Neural progenitor cell (in vitro differentiated cells): ENCODE measurements at regions not wholly inside any gene's neighbourhood (a gene's known extent, or its start where the extent isn't known, plus 50 kb on each side); places are given as distances from the start of the nearest gene placed in this dataset.

ENCODE experiments used
- DNase-seq: peaks from one replicate; pipeline ENCODE4 v3.0.0-alpha.2; 2016; ENCODE audit warnings: low spot score
- H2AFZ ChIP-seq: fragments of 200-600 bp; sonication (generic); replicated peaks from 2 replicates; pipeline ENCODE4 v1.6.1; 2016; ENCODE audit warnings: antibody characterized with exemption
- H3F3A ChIP-seq: fragments of 200-600 bp; sonication (generic); 2 replicates; pipeline ENCODE4 v1.6.1; 2016; ENCODE audit warnings: antibody characterized with exemption, low read depth
- H3K27ac ChIP-seq: fragments of 200-600 bp; sonication (generic); 2 replicates; pipeline ENCODE4 v1.5.1; 2016; ENCODE audit warnings: mild to moderate bottlenecking
- H3K27me3 ChIP-seq: fragments of 200-600 bp; sonication (generic); 2 replicates; pipeline ENCODE4 v1.6.1; 2016; ENCODE audit warnings: mild to moderate bottlenecking, moderate library complexity
- H3K36me3 ChIP-seq: fragments of 200-600 bp; sonication (generic); 2 replicates; pipeline ENCODE4 v1.5.1; 2016
- H3K4me1 ChIP-seq: fragments of 200-600 bp; sonication (generic); 2 replicates; pipeline ENCODE4 v1.6.1; 2016; ENCODE audit warnings: mixed run types
- H3K4me2 ChIP-seq: fragments of 200-600 bp; sonication (generic); 2 replicates; pipeline ENCODE4 v1.6.1; 2016
- H3K4me3 ChIP-seq: fragments of 200-600 bp; sonication (generic); 2 replicates; pipeline ENCODE4 v1.5.1; 2016
- H3K79me2 ChIP-seq: fragments of 200-600 bp; sonication (generic); 2 replicates; pipeline ENCODE4 v1.6.1; 2016; ENCODE audit warnings: low read depth
- H3K9ac ChIP-seq: fragments of 200-600 bp; sonication (generic); 2 replicates; pipeline ENCODE4 v1.6.1; 2016
- H3K9me3 ChIP-seq: fragments of 200-600 bp; sonication (generic); 2 replicates; pipeline ENCODE4 v1.5.1; 2016; ENCODE audit warnings: low read depth
- H4K20me1 ChIP-seq: fragments of 200-600 bp; sonication (generic); 2 replicates; pipeline ENCODE4 v1.6.1; 2016; ENCODE audit warnings: low read depth
- H3K27ac Mint-ChIP-seq: 3 replicates; pipeline ENCODE4 v1.8.0; 2021; ENCODE audit warnings: mixed read lengths
- H3K27me3 Mint-ChIP-seq: 2 replicates; pipeline ENCODE4 v1.8.0; 2022; ENCODE audit warnings: low read depth, mild to moderate bottlenecking, inconsistent platforms, moderate library complexity, mixed read lengths; ENCODE audit not compliant: insufficient read depth
- H3K36me3 Mint-ChIP-seq: 3 replicates; pipeline ENCODE4 v1.8.0; 2021; ENCODE audit warnings: mixed read lengths
- H3K4me1 Mint-ChIP-seq: 3 replicates; pipeline ENCODE4 v1.8.0; 2021; ENCODE audit warnings: mixed read lengths
- H3K4me3 Mint-ChIP-seq: 3 replicates; pipeline ENCODE4 v1.8.0; 2021; ENCODE audit warnings: mild to moderate bottlenecking, moderate library complexity, mixed read lengths
- H3K9me3 Mint-ChIP-seq: 3 replicates; pipeline ENCODE4 v1.8.0; 2020; ENCODE audit warnings: mixed read lengths
- EZH2 ChIP-seq: fragments of 200-600 bp; sonication (generic); IDR thresholded peaks from 2 replicates; pipeline ENCODE4 v1.6.1; 2017; ENCODE audit warnings: antibody characterized with exemption, mild to moderate bottlenecking, moderate library complexity
- EZH2phosphoT487 ChIP-seq: fragments of 200-600 bp; sonication (generic); IDR thresholded peaks from 2 replicates; pipeline ENCODE4 v1.6.1; 2017; ENCODE audit warnings: antibody characterized with exemption
- TF ChIP-seq, protein P1 (sequence below): fragments of 200-600 bp; sonication (generic); IDR thresholded peaks from 2 replicates; pipeline ENCODE4 v1.5.1; 2017; ENCODE audit warnings: antibody characterized with exemption, mild to moderate bottlenecking

DNA sequence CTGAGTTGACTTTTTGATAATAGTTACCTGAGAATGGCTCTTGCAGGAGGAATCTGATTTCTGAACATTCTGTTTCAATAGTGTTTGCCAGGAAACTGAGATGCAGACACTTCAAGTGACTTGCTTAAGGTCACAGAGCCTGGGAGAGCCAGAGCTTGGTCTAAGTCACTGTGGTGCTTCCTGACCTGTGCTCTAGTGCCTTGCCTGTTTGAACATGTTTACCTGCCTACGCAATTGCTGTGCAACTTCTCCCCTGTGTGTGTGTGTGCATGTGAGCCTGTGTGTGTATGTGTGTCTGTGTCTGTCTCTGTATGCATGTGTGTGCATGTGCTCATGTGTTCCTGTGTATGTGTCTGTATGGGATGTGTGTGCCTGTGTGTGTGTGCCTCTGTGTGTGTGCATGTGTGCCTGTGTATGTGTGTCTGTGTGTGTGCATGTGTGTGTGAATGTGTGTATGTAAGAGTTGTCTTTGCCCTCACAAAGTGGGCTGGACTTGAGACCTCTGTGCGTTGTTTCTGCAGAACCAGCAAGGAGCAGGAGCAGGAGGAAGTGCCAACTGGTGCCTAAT is 185.8 kb downstream of the GADD45G start:
- TF ChIP-seq, protein P1, sequence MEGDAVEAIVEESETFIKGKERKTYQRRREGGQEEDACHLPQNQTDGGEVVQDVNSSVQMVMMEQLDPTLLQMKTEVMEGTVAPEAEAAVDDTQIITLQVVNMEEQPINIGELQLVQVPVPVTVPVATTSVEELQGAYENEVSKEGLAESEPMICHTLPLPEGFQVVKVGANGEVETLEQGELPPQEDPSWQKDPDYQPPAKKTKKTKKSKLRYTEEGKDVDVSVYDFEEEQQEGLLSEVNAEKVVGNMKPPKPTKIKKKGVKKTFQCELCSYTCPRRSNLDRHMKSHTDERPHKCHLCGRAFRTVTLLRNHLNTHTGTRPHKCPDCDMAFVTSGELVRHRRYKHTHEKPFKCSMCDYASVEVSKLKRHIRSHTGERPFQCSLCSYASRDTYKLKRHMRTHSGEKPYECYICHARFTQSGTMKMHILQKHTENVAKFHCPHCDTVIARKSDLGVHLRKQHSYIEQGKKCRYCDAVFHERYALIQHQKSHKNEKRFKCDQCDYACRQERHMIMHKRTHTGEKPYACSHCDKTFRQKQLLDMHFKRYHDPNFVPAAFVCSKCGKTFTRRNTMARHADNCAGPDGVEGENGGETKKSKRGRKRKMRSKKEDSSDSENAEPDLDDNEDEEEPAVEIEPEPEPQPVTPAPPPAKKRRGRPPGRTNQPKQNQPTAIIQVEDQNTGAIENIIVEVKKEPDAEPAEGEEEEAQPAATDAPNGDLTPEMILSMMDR: no peak
- no peak for TF ChIP-seq EZH2
- no peak for TF ChIP-seq EZH2phosphoT487
- no peak for DNase-seq
- Mint-ChIP-seq H3K36me3 (no peaks in the 10 kb centered on the region), H3K4me1 (peaks cover 13% of the 10 kb centered on the region), H3K4me3 (no peak overlapping the region), H3K27ac (no peak overlapping the region), H3K27me3 (peaks cover 9% of the 10 kb centered on the region), H3K9me3 (peaks cover 5% of the 10 kb centered on the region)
- Histone ChIP-seq H3K9me3 (no peaks in the 10 kb centered on the region), H2AFZ (no peak overlapping the region), H3K27ac (no peak overlapping the region), H3K4me1 (no peaks in the 10 kb centered on the region), H3K4me2 (no peak overlapping the region), H3K27me3 (no peaks in the 10 kb centered on the region), H3K4me3 (no peak overlapping the region), H3K9ac (no peak overlapping the region), H3K36me3 (no peaks in the 10 kb centered on the region), H3F3A (no peaks in the 10 kb centered on the region), H4K20me1 (no peaks in the 10 kb centered on the region), H3K79me2 (no peaks in the 10 kb centered on the region)

DNA sequence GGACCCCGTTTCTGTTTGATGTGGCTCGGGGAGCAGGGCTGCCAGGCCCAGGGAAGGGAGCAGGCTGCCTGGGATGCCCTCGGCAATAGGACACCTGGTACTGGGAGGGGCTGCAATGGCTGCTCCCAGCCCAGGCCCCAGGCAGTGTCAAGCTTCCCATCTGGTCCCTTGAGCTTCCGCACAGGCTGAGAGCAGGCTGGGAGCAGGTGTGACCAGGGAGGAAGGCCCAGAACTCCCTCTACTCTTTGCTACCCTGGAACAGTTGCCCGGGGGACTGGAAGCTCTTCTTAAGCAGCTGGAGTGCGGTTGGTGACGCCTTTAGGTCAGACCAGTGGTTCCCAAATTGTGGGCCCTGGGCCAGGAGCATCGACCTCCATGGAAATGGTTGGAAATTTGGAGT is 186.9 kb downstream of the GADD45G start:
- H3K4me1 ChIP-seq: no peaks in the 10 kb centered on the region
- TF ChIP-seq EZH2phosphoT487: no peak
- no peak for TF ChIP-seq EZH2
- TF ChIP-seq, protein P1: no peak
- H3K79me2 ChIP-seq: no peaks in the 10 kb centered on the region
- no peaks in the 10 kb centered on the region for H3K27me3 ChIP-seq
- no peak overlapping the region for H3K4me3 ChIP-seq
- H3K36me3 Mint-ChIP-seq: no peaks in the 10 kb centered on the region
- no peak overlapping the region for H3K27ac ChIP-seq
- H3K27me3 Mint-ChIP-seq: peaks cover 15% of the 10 kb centered on the region
- H3K4me2 ChIP-seq: no peak overlapping the region
- no peak for DNase-seq
- H3K9me3 ChIP-seq: no peaks in the 10 kb centered on the region
- no peak overlapping the region for H2AFZ ChIP-seq
- H3K4me1 Mint-ChIP-seq: peaks cover 10% of the 10 kb centered on the region
- no peaks in the 10 kb centered on the region for H4K20me1 ChIP-seq
- no peaks in the 10 kb centered on the region for H3K36me3 ChIP-seq
- H3K9me3 Mint-ChIP-seq: peaks cover 5% of the 10 kb centered on the region
- no peak overlapping the region for H3K9ac ChIP-seq
- no peaks in the 10 kb centered on the region for H3F3A ChIP-seq
- H3K27ac Mint-ChIP-seq: no peak overlapping the region
- H3K4me3 Mint-ChIP-seq: no peak overlapping the region

DNA sequence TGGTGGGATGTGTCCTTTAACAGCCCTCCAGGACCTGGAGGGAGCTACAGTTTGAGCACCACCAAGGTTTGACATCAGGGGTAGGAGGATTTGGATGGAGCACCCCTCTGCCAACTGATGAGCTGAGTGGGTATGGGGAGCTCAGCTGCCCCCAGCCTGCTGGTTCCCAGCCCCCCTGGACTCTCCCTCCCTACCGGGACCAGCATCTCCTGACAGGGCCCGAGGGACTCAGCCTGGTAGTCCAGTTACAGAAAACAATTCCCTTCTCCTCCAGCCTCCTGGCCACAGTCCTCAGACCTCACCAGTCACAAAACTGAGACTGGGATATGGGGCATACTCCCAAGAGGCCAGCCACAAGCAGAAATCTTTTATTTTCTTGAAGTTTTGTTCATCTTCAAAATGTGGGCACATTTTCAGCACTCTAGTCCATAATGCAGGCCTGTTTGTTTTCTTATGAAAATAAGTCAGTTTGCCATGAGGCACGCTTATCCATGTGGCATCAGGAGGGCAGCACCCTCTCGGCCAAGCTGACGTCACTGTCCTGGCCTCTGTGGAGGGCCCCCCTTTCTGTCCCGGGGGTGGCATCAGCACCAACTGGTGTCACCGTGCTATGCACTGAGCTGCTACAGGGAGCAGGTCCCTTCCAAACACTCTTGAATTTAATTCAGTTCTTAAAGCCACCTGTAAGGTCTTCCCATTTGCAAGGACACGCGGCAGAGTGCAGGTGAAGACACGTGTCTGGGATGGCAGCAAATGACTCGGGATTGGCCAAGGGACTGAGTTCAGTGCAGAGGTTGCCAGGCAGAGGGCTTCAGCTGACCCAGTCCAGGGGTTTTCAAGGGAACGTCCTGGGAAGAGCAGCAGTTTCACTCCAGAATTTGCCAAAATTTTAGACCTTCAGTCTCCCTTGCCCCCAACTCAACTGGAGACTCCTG is 187.6 kb downstream of the GADD45G start:
- DNase-seq: no peak
- TF ChIP-seq EZH2 (no peak), EZH2phosphoT487 (no peak)
- TF ChIP-seq, protein P1: no peak
- Histone ChIP-seq H3K27me3 (no peaks in the 10 kb centered on the region), H3F3A (no peaks in the 10 kb centered on the region), H3K27ac (no peak overlapping the region), H3K4me1 (no peaks in the 10 kb centered on the region), H3K4me3 (no peak overlapping the region), H3K4me2 (no peak overlapping the region), H2AFZ (no peak overlapping the region), H3K9me3 (no peaks in the 10 kb centered on the region), H3K9ac (no peak overlapping the region), H4K20me1 (no peaks in the 10 kb centered on the region), H3K79me2 (no peaks in the 10 kb centered on the region), H3K36me3 (no peaks in the 10 kb centered on the region)
- H3K27me3 Mint-ChIP-seq: peaks cover 15% of the 10 kb centered on the region
- peaks cover 8% of the 10 kb centered on the region for H3K4me1 Mint-ChIP-seq
- H3K4me3 Mint-ChIP-seq: no peak overlapping the region
- no peak overlapping the region for H3K27ac Mint-ChIP-seq
- no peaks in the 10 kb centered on the region for H3K36me3 Mint-ChIP-seq
- peaks cover 3% of the 10 kb centered on the region for H3K9me3 Mint-ChIP-seq
